ENCODE measurements at regions not wholly inside any gene's neighbourhood (a gene's known extent, or its start where the extent isn't known, plus 50 kb on each side); places are given as distances from the start of the nearest gene placed in this dataset.

DNA sequence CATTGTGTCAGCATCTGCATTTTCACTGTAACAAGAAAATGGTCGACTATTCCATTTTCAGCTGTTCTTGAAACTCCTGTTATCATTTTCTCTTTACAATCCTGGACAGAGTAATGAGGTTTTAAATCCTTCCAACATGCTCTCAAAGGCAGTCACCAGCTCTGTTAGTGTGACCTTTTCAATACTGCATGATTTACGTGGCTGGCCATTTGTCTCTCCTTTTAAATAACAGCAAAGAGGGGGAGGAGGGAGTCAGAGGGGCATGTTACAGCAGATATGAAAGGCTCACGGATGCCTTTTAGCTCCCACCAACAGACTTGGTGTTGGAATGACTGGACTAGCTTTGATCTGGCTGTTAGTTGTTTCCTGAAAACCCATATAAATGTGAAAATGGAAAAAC, 1251.2 kb downstream of the AACS start:
- Histone ChIP-seq H3K14ac (ENCODE audit: insufficient read length) (no peak overlapping the region), H4K8ac (ENCODE audit: extremely low read depth, insufficient read depth, low read length) (no peak overlapping the region), H3K4me1 (replicated peaks in 1 of 4; ENCODE audit: control insufficient read depth in 3 of 4, insufficient read depth in 4 of 4, low read length in 3 of 4) (no peaks in the 10 kb centered on the region), H3K18ac (ENCODE audit: extremely low read depth, low read length) (no peak overlapping the region), H3K9me3 (ENCODE audit: insufficient read depth in 2 of 2, low read depth in 1 of 2, low read length in 1 of 2) (no peaks in the 10 kb centered on the region), H2BK120ac (replicated peaks; ENCODE audit: low read depth, low read length) (no peak overlapping the region), H4K5ac (ENCODE audit: insufficient read length, low read depth, low read length) (no peak overlapping the region), H3K4me2 (ENCODE audit: insufficient read depth in 1 of 2, low read depth in 2 of 2, low read length in 2 of 2) (no peak overlapping the region), H3K79me1 (ENCODE audit: low read depth, low read length) (no peaks in the 10 kb centered on the region), H2AK5ac (ENCODE audit: low read depth, low read length) (no peak overlapping the region), H3K4ac (replicated peaks; ENCODE audit: insufficient read length, low read depth, low read length) (no peak overlapping the region), H4K20me1 (replicated peaks in 1 of 2; ENCODE audit: control insufficient read depth in 1 of 2, insufficient read depth in 2 of 2, low read length in 2 of 2) (no peaks in the 10 kb centered on the region), H3K4me3 (ENCODE audit: extremely low read depth in 1 of 4, insufficient read depth in 2 of 4, low read depth in 3 of 4, low read length in 4 of 4) (no peak overlapping the region), H3K23me2 (ENCODE audit: low read depth, low read length) (no peaks in the 10 kb centered on the region), H2BK15ac (ENCODE audit: low read length) (no peak overlapping the region), H3K79me2 (ENCODE audit: control insufficient read depth in 1 of 2, insufficient read depth in 2 of 2, low read length in 2 of 2) (no peaks in the 10 kb centered on the region), H3K9ac (replicated peaks in 1 of 4; ENCODE audit: extremely low read depth in 1 of 4, low read depth in 3 of 4, low read length in 3 of 4) (no peak overlapping the region), H2AFZ (ENCODE audit: low read length) (0 out of 2 replicates have a peak overlapping the region, but pooled peaks have one; percentile 62), H3K27me3 (replicated peaks in 1 of 4; ENCODE audit: control insufficient read depth in 3 of 4, extremely low read depth in 1 of 4, insufficient read depth in 3 of 4, low read length in 3 of 4) (no peaks in the 10 kb centered on the region), H2BK20ac (ENCODE audit: low read length) (no peak overlapping the region), H3K36me3 (ENCODE audit: control insufficient read depth in 2 of 4, insufficient read depth in 4 of 4, low read length in 3 of 4) (no peaks in the 10 kb centered on the region), H3K56ac (replicated peaks; ENCODE audit: insufficient read length, low read depth, low read length) (no peak overlapping the region), H2BK5ac (ENCODE audit: low read depth, low read length) (no peak overlapping the region), H3K27ac (ENCODE audit: low read depth, low read length) (no peak overlapping the region), H3K23ac (ENCODE audit: insufficient read length) (no peak overlapping the region), H4K91ac (replicated peaks; ENCODE audit: insufficient read length, low read length) (no peak overlapping the region), H2BK12ac (ENCODE audit: low read depth, low read length) (no peak overlapping the region)
- no peak for TF ChIP-seq SIRT6 (IDR thresholded peaks at IDR 0.05; ENCODE audit: low read length)
- no peak for TF ChIP-seq SIN3A (conservative IDR thresholded peaks at IDR 0.05 in 1 of 2, IDR thresholded peaks at IDR 0.05 in 1 of 2; ENCODE audit: low read depth in 1 of 2, low read length in 2 of 2)
- TF ChIP-seq KDM5A (IDR thresholded peaks at IDR 0.05; ENCODE audit: low read length), result no peak
- TF ChIP-seq HDAC6 (IDR thresholded peaks at IDR 0.05; ENCODE audit: low read depth, low read length), result no peak
- TF ChIP-seq RBBP5 (IDR thresholded peaks at IDR 0.05; ENCODE audit: borderline replicate concordance, low read depth, low read length), result no peak
- TF ChIP-seq RXRA (IDR thresholded peaks at IDR 0.05; ENCODE audit: insufficient read depth, low read depth, low read length), result no peak
- no peak for TF ChIP-seq RFX5 (IDR thresholded peaks at IDR 0.05; ENCODE audit: borderline replicate concordance, low read depth, low read length)
- POLR2A ChIA-PET (ENCODE audit: partially characterized antibody), result interaction anchor here (0.6 kb wide), 1 partner anchor 158 kb away, joined by 3 read pairs; no protein-coding TSS in a partner anchor
- 81% methylated on average over 3 of the region's 3 CpGs; no CpG with 5 or more reads in 1 of the 2 experiments for WGBS, 2 experiments (ENCODE audit: extremely low coverage in 1 of 2, insufficient coverage in 1 of 2, insufficient read length in 1 of 2, insufficient replicate concordance in 2 of 2, low coverage in 1 of 2, low lambda C conversion rate in 2 of 2, missing lambda C conversion rate in 1 of 2)
- FAIRE-seq (no peak), DNase-seq (ENCODE audit: low read depth in 1 of 2, low spot score in 2 of 2) (no peak)
- CTCF ChIA-PET (ENCODE audit: partially characterized antibody), result interaction anchor here (0.6 to 0.8 kb wide), 2 partner anchors 29 to 1291 kb away, joined by 3 to 7 read pairs; no protein-coding TSS in a partner anchor
